OCI-LY7 (cell line): ENCODE measurements at regions not wholly inside any gene's neighbourhood (a gene's known extent, or its start where the extent isn't known, plus 50 kb on each side); places are given as distances from the start of the nearest gene placed in this dataset.

Experiments
- BruUV-seq: library from RNA; stranded (reverse); fragments of 400-500 nt; replicated peaks from 2 replicates; lab custom pipeline; 2021; lab: Mats Ljungman, UMichigan
- CTCF ChIA-PET: fragments of 300-600 bp; sonication (Branson Sonifier 250); formaldehyde crosslinking; loops from one replicate; lab custom pipeline; 2022; ENCODE audit warnings: antibody characterized with exemption; ENCODE audit not compliant: unreplicated experiment; lab: Charles Lee
- POLR2A ChIA-PET: fragments of 300-600 bp; sonication (Branson Sonifier 250); formaldehyde crosslinking; loops from one replicate; lab custom pipeline; 2022; ENCODE audit warnings: antibody characterized with exemption; lab: Charles Lee
- DNase-seq: peaks from one replicate; pipeline ENCODE4 v3.0.0-alpha.2; 2015; ENCODE audit warnings: low spot score
- H2AFZ ChIP-seq: fragments of 200-600 bp; sonication (generic), shearing (Covaris generic); 2 replicates; pipeline ENCODE4 v1.6.1; 2014; ENCODE audit warnings: mild to moderate bottlenecking, antibody characterized with exemption, low read length, moderate library complexity
- H3K27ac ChIP-seq: fragments of 200-600 bp; sonication (generic); 2 replicates; pipeline ENCODE4 v1.5.1; 2014; ENCODE audit warnings: mixed run types, low read depth, mild to moderate bottlenecking, moderate library complexity, low read length, inconsistent platforms; ENCODE audit not compliant: poor library complexity, severe bottlenecking
- H3K36me3 ChIP-seq: fragments of 200-600 bp; sonication (generic); 2 replicates; pipeline ENCODE4 v1.6.1; 2014; ENCODE audit warnings: mild to moderate bottlenecking, antibody characterized with exemption, low read length, moderate library complexity, mixed read lengths; ENCODE audit not compliant: insufficient read depth
- H3K4me1 ChIP-seq: fragments of 200-600 bp; sonication (generic); 2 replicates; pipeline ENCODE4 v1.5.1; 2014; ENCODE audit warnings: mild to moderate bottlenecking, low read length; ENCODE audit not compliant: insufficient read depth, poor library complexity, severe bottlenecking
- H3K4me2 ChIP-seq: fragments of 200-600 bp; sonication (generic); 2 replicates; pipeline ENCODE4 v1.6.1; 2014; ENCODE audit warnings: mild to moderate bottlenecking, low read length
- H3K4me3 ChIP-seq: fragments of 200-600 bp; sonication (generic); 2 replicates; pipeline ENCODE4 v1.5.1; 2014; ENCODE audit warnings: mild to moderate bottlenecking, low read depth, low read length; ENCODE audit not compliant: poor library complexity, severe bottlenecking
- H3K79me2 ChIP-seq: fragments of 200-600 bp; sonication (generic); 2 replicates; pipeline ENCODE4 v1.6.1; 2016; ENCODE audit warnings: low read depth, mild to moderate bottlenecking, low read length, moderate library complexity, mixed read lengths; ENCODE audit not compliant: insufficient read depth
- H3K9me2 ChIP-seq: fragments of 200-600 bp; sonication (generic); 2 replicates; pipeline ENCODE4 v1.6.1; 2016; ENCODE audit warnings: mild to moderate bottlenecking, low read length, mixed read lengths; ENCODE audit not compliant: insufficient read depth
- H3K9me3 ChIP-seq: fragments of 200-600 bp; sonication (generic); 2 replicates; pipeline ENCODE4 v1.6.1; 2014; ENCODE audit warnings: mild to moderate bottlenecking, mixed run types, low read length, mixed read lengths
- H4K20me1 ChIP-seq: fragments of 200-600 bp; sonication (generic); 2 replicates; pipeline ENCODE4 v1.6.1; 2014; ENCODE audit warnings: mild to moderate bottlenecking, antibody characterized with exemption, low read length, moderate library complexity, mixed read lengths; ENCODE audit not compliant: insufficient read depth
- CTCF ChIP-seq: fragments of 200-600 bp; sonication (generic); conservative IDR thresholded peaks from 2 replicates; pipeline ENCODE4 v1.5.1; 2014; ENCODE audit warnings: mild to moderate bottlenecking, antibody characterized with exemption, low read length, moderate library complexity, mixed read lengths
- EZH2phosphoT487 ChIP-seq: fragments of 200-600 bp; sonication (generic); IDR thresholded peaks from 2 replicates; pipeline ENCODE4 v1.6.1; 2018; ENCODE audit warnings: low read depth, borderline replicate concordance, mild to moderate bottlenecking, mixed run types, antibody characterized with exemption, low read length, moderate library complexity, mixed read lengths
- intact Hi-C: fragments of 100-400 bp; cut with micrococcal nuclease; formaldehyde crosslinking; loops from one replicate; pipeline ENCODE4 v1.10.0; 2022; ENCODE audit not compliant: unreplicated experiment

GRCh38 chr13:74193391-74193790, 59.2 kb upstream of the KLF12 start:
- DNase-seq, result no peak
- intact Hi-C loops, result no loop called here
- H3K27ac ChIP-seq, result no peak overlapping the region
- no peaks in the 10 kb centered on the region for H4K20me1 ChIP-seq
- no peak overlapping the region for H3K4me2 ChIP-seq
- TF ChIP-seq EZH2phosphoT487 (no peak), CTCF (no peak)
- H3K9me2 ChIP-seq, result no peaks in the 10 kb centered on the region
- no TSS peak for BruUV-seq
- H2AFZ ChIP-seq, result no peak overlapping the region
- no peaks in the 10 kb centered on the region for H3K36me3 ChIP-seq
- POLR2A ChIA-PET, result no interaction called here
- CTCF ChIA-PET, result no interaction called here
- no peak overlapping the region for H3K4me3 ChIP-seq
- no peaks in the 10 kb centered on the region for H3K9me3 ChIP-seq
- H3K4me1 ChIP-seq, result no peaks in the 10 kb centered on the region
- no peaks in the 10 kb centered on the region for H3K79me2 ChIP-seq

GRCh38 chr13:74191410-74191809, 57.2 kb upstream of the KLF12 start:
- Histone ChIP-seq H3K9me3 (no peaks in the 10 kb centered on the region), H3K4me2 (no peak overlapping the region), H3K9me2 (no peaks in the 10 kb centered on the region), H2AFZ (no peak overlapping the region), H3K27ac (no peak overlapping the region), H3K36me3 (no peaks in the 10 kb centered on the region), H3K4me1 (no peaks in the 10 kb centered on the region), H3K4me3 (no peak overlapping the region), H4K20me1 (no peaks in the 10 kb centered on the region), H3K79me2 (no peaks in the 10 kb centered on the region)
- intact Hi-C loops, result no loop called here
- no TSS peak for BruUV-seq
- no peak for DNase-seq
- CTCF ChIA-PET, result no interaction called here
- TF ChIP-seq EZH2phosphoT487 (no peak), CTCF (no peak)
- POLR2A ChIA-PET, result interaction anchor here (0.5 to 1.2 kb wide), 3 partner anchors 15 to 66 kb away, joined by 3 read pairs; no protein-coding TSS in a partner anchor

GRCh38 chr13:74190999-74191398, 56.8 kb upstream of the KLF12 start:
- H3K9me3 ChIP-seq, result no peaks in the 10 kb centered on the region
- POLR2A ChIA-PET, result interaction anchor here (0.5 to 1.2 kb wide), 4 partner anchors 10 to 67 kb away, joined by 3 to 4 read pairs (median 3); no protein-coding TSS in a partner anchor
- no peak overlapping the region for H3K4me2 ChIP-seq
- BruUV-seq, result no TSS peak
- H3K36me3 ChIP-seq, result no peaks in the 10 kb centered on the region
- no peaks in the 10 kb centered on the region for H3K79me2 ChIP-seq
- H4K20me1 ChIP-seq, result no peaks in the 10 kb centered on the region
- no peak overlapping the region for H2AFZ ChIP-seq
- TF ChIP-seq CTCF, result no peak
- no peak for TF ChIP-seq EZH2phosphoT487
- no peak overlapping the region for H3K27ac ChIP-seq
- no peak for DNase-seq
- H3K9me2 ChIP-seq, result no peaks in the 10 kb centered on the region
- CTCF ChIA-PET, result no interaction called here
- H3K4me1 ChIP-seq, result no peaks in the 10 kb centered on the region
- H3K4me3 ChIP-seq, result no peak overlapping the region
- intact Hi-C loops, result no loop called here
